Spleen (tissue), 7 donors: ENCODE measurements at regions not wholly inside any gene's neighbourhood (a gene's known extent, or its start where the extent isn't known, plus 50 kb on each side); places are given as distances from the start of the nearest gene placed in this dataset.

Experiments
- POLR2A ChIP-seq, 3 donors: fragments of 450-650 bp; IDR thresholded peaks; one replicate each; pipeline ENCODE4 v1.5.1; 2017; ENCODE audit warnings: antibody characterized with exemption in 3 of 3, mild to moderate bottlenecking in 1 of 3
- POLR2AphosphoS5 ChIP-seq, 3 donors: sonication (generic); formaldehyde crosslinking; IDR thresholded peaks; one replicate each; pipeline ENCODE4 v1.5.1; 2017; ENCODE audit warnings: antibody characterized with exemption in 3 of 3
- TF ChIP-seq, protein P1 (sequence below), 11 experiments: fragments of 200-600 bp in 7 of 11; fragments of 450-650 bp in 4 of 11; sonication (generic) in 4 of 11; IDR thresholded peaks in 8 of 11; conservative IDR thresholded peaks in 3 of 11; 1 replicate in 7 of 11; 2 replicates in 4 of 11; pipeline versions ENCODE4 v1.4.0 to v1.8.0; 2016 to 2021; ENCODE audit warnings: antibody characterized with exemption in 11 of 11, inconsistent platforms in 4 of 11, mild to moderate bottlenecking in 1 of 11
- donor health status: DM: no; HTN: no; CAD: no; lungs with moderate emphysema.
- donor health status: DM: no; HTN: no; CAD: no.
- donor health status: DM: no; HTN: no; CAD: no.

DNA sequence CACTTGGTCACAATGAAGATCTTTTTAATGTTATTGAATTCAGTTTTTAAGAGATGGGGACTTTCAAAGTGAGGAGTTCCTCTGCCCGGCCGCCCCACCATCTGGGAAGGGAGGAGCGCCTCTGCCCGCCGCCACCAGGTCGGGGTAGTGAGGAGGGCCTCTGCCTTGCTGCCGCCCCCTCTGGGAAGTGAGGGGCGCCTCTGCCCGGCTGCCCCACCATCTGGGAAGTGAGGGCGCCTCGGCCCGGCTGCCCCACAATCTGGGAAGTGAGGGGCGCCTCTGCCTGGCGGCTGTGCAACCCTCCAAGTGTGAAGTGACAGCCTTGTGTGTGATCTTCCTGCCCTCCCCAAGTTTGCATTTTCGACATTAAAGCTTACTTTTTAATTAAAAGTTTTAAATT, 899.3 kb downstream of the TRIB2 start:
- TF ChIP-seq, protein P1, sequence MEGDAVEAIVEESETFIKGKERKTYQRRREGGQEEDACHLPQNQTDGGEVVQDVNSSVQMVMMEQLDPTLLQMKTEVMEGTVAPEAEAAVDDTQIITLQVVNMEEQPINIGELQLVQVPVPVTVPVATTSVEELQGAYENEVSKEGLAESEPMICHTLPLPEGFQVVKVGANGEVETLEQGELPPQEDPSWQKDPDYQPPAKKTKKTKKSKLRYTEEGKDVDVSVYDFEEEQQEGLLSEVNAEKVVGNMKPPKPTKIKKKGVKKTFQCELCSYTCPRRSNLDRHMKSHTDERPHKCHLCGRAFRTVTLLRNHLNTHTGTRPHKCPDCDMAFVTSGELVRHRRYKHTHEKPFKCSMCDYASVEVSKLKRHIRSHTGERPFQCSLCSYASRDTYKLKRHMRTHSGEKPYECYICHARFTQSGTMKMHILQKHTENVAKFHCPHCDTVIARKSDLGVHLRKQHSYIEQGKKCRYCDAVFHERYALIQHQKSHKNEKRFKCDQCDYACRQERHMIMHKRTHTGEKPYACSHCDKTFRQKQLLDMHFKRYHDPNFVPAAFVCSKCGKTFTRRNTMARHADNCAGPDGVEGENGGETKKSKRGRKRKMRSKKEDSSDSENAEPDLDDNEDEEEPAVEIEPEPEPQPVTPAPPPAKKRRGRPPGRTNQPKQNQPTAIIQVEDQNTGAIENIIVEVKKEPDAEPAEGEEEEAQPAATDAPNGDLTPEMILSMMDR (IDR thresholded peaks at IDR 0.05 in 8 of 11, conservative IDR thresholded peaks at IDR 0.05 in 3 of 11), result no peak
- TF ChIP-seq POLR2A (IDR thresholded peaks at IDR 0.05) (no peak), POLR2AphosphoS5 (IDR thresholded peaks at IDR 0.05) (no peak)
